ENCODE measurements at regions not wholly inside any gene's neighbourhood (a gene's known extent, or its start where the extent isn't known, plus 50 kb on each side); places are given as distances from the start of the nearest gene placed in this dataset.
A peak's percentile ranks its signal among the peaks of the same experiment; 100 is the strongest.

- Histone ChIP-seq H3K4me3 (ENCODE audit: control insufficient read depth in 1 of 7, extremely low read depth in 1 of 7, insufficient read depth in 4 of 7, low read depth in 2 of 7, low read length in 6 of 7) (no peak overlapping the region), H3K27me3 (replicated peaks in 2 of 5; ENCODE audit: control insufficient read depth in 4 of 5, insufficient read depth in 5 of 5, low read length in 4 of 5) (no peaks in the 10 kb centered on the region), H3K27ac (ENCODE audit: insufficient read depth in 1 of 2, low read depth in 1 of 2, low read length in 2 of 2, poor library complexity in 1 of 2, severe bottlenecking in 2 of 2) (no peak overlapping the region), H3K4me1 (ENCODE audit: control extremely low read depth in 1 of 4, control insufficient read depth in 4 of 4, insufficient read depth in 4 of 4, low read length in 3 of 4) (peaks cover 1 to 16% (median 10%) of the 10 kb centered on the region in 4 experiments), H3K36me3 (ENCODE audit: control insufficient read depth in 4 of 4, insufficient read depth in 4 of 4, low read length in 3 of 4) (no peaks in the 10 kb centered on the region), H3K9me3 (ENCODE audit: control extremely low read depth in 1 of 5, control insufficient read depth in 4 of 5, insufficient read depth in 2 of 5, low read depth in 1 of 5, low read length in 4 of 5) (no peaks in the 10 kb centered on the region)
- no CpG with 5 or more reads among the region's 2 CpGs for WGBS (ENCODE audit: insufficient coverage)
- POLR2A ChIA-PET = no interaction called here
- peak in 1 of 3 donors; percentile 1 for DNase-seq
- CTCF ChIA-PET = no interaction called here
These were observed 215.7 kb downstream of the TMEM182 start for GRCh38 chr2:102977426-102978090.

- Histone ChIP-seq H3K27me3 (replicated peaks in 2 of 5; ENCODE audit: control insufficient read depth in 4 of 5, insufficient read depth in 5 of 5, low read length in 4 of 5) (no peaks in the 10 kb centered on the region), H3K36me3 (ENCODE audit: control insufficient read depth in 4 of 4, insufficient read depth in 4 of 4, low read length in 3 of 4) (no peaks in the 10 kb centered on the region), H3K4me3 (ENCODE audit: control insufficient read depth in 1 of 7, extremely low read depth in 1 of 7, insufficient read depth in 4 of 7, low read depth in 2 of 7, low read length in 6 of 7) (no peak overlapping the region), H3K9me3 (ENCODE audit: control extremely low read depth in 1 of 5, control insufficient read depth in 4 of 5, insufficient read depth in 2 of 5, low read depth in 1 of 5, low read length in 4 of 5) (no peaks in the 10 kb centered on the region), H3K27ac (ENCODE audit: insufficient read depth in 1 of 2, low read depth in 1 of 2, low read length in 2 of 2, poor library complexity in 1 of 2, severe bottlenecking in 2 of 2) (no peak overlapping the region), H3K4me1 (ENCODE audit: control extremely low read depth in 1 of 4, control insufficient read depth in 4 of 4, insufficient read depth in 4 of 4, low read length in 3 of 4) (peaks cover 1 to 16% (median 10%) of the 10 kb centered on the region in 4 experiments)
- ChIA-PET POLR2A (no interaction called here), CTCF (no interaction called here)
- DNase-seq = no peak
- 100% methylated on average over 2 of the region's 3 CpGs for WGBS (ENCODE audit: insufficient coverage)
These were observed 216.3 kb downstream of the TMEM182 start for GRCh38 chr2:102978091-102978490.

GRCh38 chr2:102979429-102979828 lies 217.6 kb downstream of the TMEM182 start:
- Histone ChIP-seq H3K9me3 (ENCODE audit: control extremely low read depth in 1 of 5, control insufficient read depth in 4 of 5, insufficient read depth in 2 of 5, low read depth in 1 of 5, low read length in 4 of 5) (no peaks in the 10 kb centered on the region), H3K4me1 (ENCODE audit: control extremely low read depth in 1 of 4, control insufficient read depth in 4 of 4, insufficient read depth in 4 of 4, low read length in 3 of 4) (peaks cover 1 to 16% (median 10%) of the 10 kb centered on the region in 4 experiments), H3K27ac (ENCODE audit: insufficient read depth in 1 of 2, low read depth in 1 of 2, low read length in 2 of 2, poor library complexity in 1 of 2, severe bottlenecking in 2 of 2) (no peak overlapping the region), H3K27me3 (replicated peaks in 2 of 5; ENCODE audit: control insufficient read depth in 4 of 5, insufficient read depth in 5 of 5, low read length in 4 of 5) (no peaks in the 10 kb centered on the region), H3K36me3 (ENCODE audit: control insufficient read depth in 4 of 4, insufficient read depth in 4 of 4, low read length in 3 of 4) (no peaks in the 10 kb centered on the region), H3K4me3 (ENCODE audit: control insufficient read depth in 1 of 7, extremely low read depth in 1 of 7, insufficient read depth in 4 of 7, low read depth in 2 of 7, low read length in 6 of 7) (no peak overlapping the region)
- WGBS (ENCODE audit: insufficient coverage) = 100% methylated on average over 3 of the region's 4 CpGs
- ChIA-PET CTCF (no interaction called here), POLR2A (interaction anchor here (0.5 kb wide), 1 partner anchor 248 kb away, joined by 3 read pairs; no protein-coding TSS in a partner anchor)
- DNase-seq = no peak

- ChIA-PET POLR2A (no interaction called here), CTCF (no interaction called here)
- DNase-seq = no peak
- no peaks in the 10 kb centered on the region for H3K9me3 ChIP-seq (ENCODE audit: control extremely low read depth in 1 of 5, control insufficient read depth in 4 of 5, insufficient read depth in 2 of 5, low read depth in 1 of 5, low read length in 4 of 5)
- no peak overlapping the region for H3K27ac ChIP-seq (ENCODE audit: insufficient read depth in 1 of 2, low read depth in 1 of 2, low read length in 2 of 2, poor library complexity in 1 of 2, severe bottlenecking in 2 of 2)
- H3K36me3 ChIP-seq (ENCODE audit: control insufficient read depth in 4 of 4, insufficient read depth in 4 of 4, low read length in 3 of 4) = no peaks in the 10 kb centered on the region
- WGBS (ENCODE audit: insufficient coverage) = 96% methylated on average over 3 of the region's 3 CpGs
- no peaks in the 10 kb centered on the region for H3K4me1 ChIP-seq (ENCODE audit: control extremely low read depth in 1 of 4, control insufficient read depth in 4 of 4, insufficient read depth in 4 of 4, low read length in 3 of 4)
- no peak overlapping the region for H3K4me3 ChIP-seq (ENCODE audit: control insufficient read depth in 1 of 7, extremely low read depth in 1 of 7, insufficient read depth in 4 of 7, low read depth in 2 of 7, low read length in 6 of 7)
- H3K27me3 ChIP-seq (replicated peaks in 2 of 5; ENCODE audit: control insufficient read depth in 4 of 5, insufficient read depth in 5 of 5, low read length in 4 of 5) = no peaks in the 10 kb centered on the region
These were observed 222.0 kb downstream of the TMEM182 start for GRCh38 chr2:102983786-102984185.

- CTCF ChIA-PET = no interaction called here
- H3K36me3 ChIP-seq (ENCODE audit: control insufficient read depth in 4 of 4, insufficient read depth in 4 of 4, low read length in 3 of 4) = no peaks in the 10 kb centered on the region
- no peaks in the 10 kb centered on the region for H3K4me1 ChIP-seq (ENCODE audit: control extremely low read depth in 1 of 4, control insufficient read depth in 4 of 4, insufficient read depth in 4 of 4, low read length in 3 of 4)
- no peak overlapping the region for H3K27ac ChIP-seq (ENCODE audit: insufficient read depth in 1 of 2, low read depth in 1 of 2, low read length in 2 of 2, poor library complexity in 1 of 2, severe bottlenecking in 2 of 2)
- no peaks in the 10 kb centered on the region for H3K9me3 ChIP-seq (ENCODE audit: control extremely low read depth in 1 of 5, control insufficient read depth in 4 of 5, insufficient read depth in 2 of 5, low read depth in 1 of 5, low read length in 4 of 5)
- 93% methylated on average over 3 of the region's 5 CpGs for WGBS (ENCODE audit: insufficient coverage)
- H3K27me3 ChIP-seq (replicated peaks in 2 of 5; ENCODE audit: control insufficient read depth in 4 of 5, insufficient read depth in 5 of 5, low read length in 4 of 5) = no peaks in the 10 kb centered on the region
- no peak for DNase-seq
- no peak overlapping the region for H3K4me3 ChIP-seq (ENCODE audit: control insufficient read depth in 1 of 7, extremely low read depth in 1 of 7, insufficient read depth in 4 of 7, low read depth in 2 of 7, low read length in 6 of 7)
- POLR2A ChIA-PET = no interaction called here
These were observed 225.1 kb downstream of the TMEM182 start for GRCh38 chr2:102986826-102987490.

GRCh38 chr2:102992607-102993006 lies 230.8 kb downstream of the TMEM182 start:
- no peak for DNase-seq
- Histone ChIP-seq H3K27me3 (replicated peaks in 2 of 5; ENCODE audit: control insufficient read depth in 4 of 5, insufficient read depth in 5 of 5, low read length in 4 of 5) (peaks cover 0 to 2% (median 0%) of the 10 kb centered on the region in 5 experiments), H3K36me3 (ENCODE audit: control insufficient read depth in 4 of 4, insufficient read depth in 4 of 4, low read length in 3 of 4) (no peaks in the 10 kb centered on the region), H3K27ac (ENCODE audit: insufficient read depth in 1 of 2, low read depth in 1 of 2, low read length in 2 of 2, poor library complexity in 1 of 2, severe bottlenecking in 2 of 2) (no peak overlapping the region), H3K4me1 (ENCODE audit: control extremely low read depth in 1 of 4, control insufficient read depth in 4 of 4, insufficient read depth in 4 of 4, low read length in 3 of 4) (no peaks in the 10 kb centered on the region), H3K9me3 (ENCODE audit: control extremely low read depth in 1 of 5, control insufficient read depth in 4 of 5, insufficient read depth in 2 of 5, low read depth in 1 of 5, low read length in 4 of 5) (peaks cover 0 to 1% (median 0%) of the 10 kb centered on the region in 5 experiments), H3K4me3 (ENCODE audit: control insufficient read depth in 1 of 7, extremely low read depth in 1 of 7, insufficient read depth in 4 of 7, low read depth in 2 of 7, low read length in 6 of 7) (no peak overlapping the region)
- CTCF ChIA-PET = interaction anchor here (1.1 kb wide), 1 partner anchor 12 kb away, joined by 4 read pairs; no protein-coding TSS in a partner anchor
- no CpG with 5 or more reads among the region's 5 CpGs for WGBS (ENCODE audit: insufficient coverage)
- POLR2A ChIA-PET = no interaction called here

- Histone ChIP-seq H3K4me3 (ENCODE audit: control insufficient read depth in 1 of 7, extremely low read depth in 1 of 7, insufficient read depth in 4 of 7, low read depth in 2 of 7, low read length in 6 of 7) (no peak overlapping the region), H3K4me1 (ENCODE audit: control extremely low read depth in 1 of 4, control insufficient read depth in 4 of 4, insufficient read depth in 4 of 4, low read length in 3 of 4) (no peaks in the 10 kb centered on the region), H3K27me3 (replicated peaks in 2 of 5; ENCODE audit: control insufficient read depth in 4 of 5, insufficient read depth in 5 of 5, low read length in 4 of 5) (no peaks in the 10 kb centered on the region), H3K36me3 (ENCODE audit: control insufficient read depth in 4 of 4, insufficient read depth in 4 of 4, low read length in 3 of 4) (no peaks in the 10 kb centered on the region), H3K9me3 (ENCODE audit: control extremely low read depth in 1 of 5, control insufficient read depth in 4 of 5, insufficient read depth in 2 of 5, low read depth in 1 of 5, low read length in 4 of 5) (peaks cover 0 to 4% (median 1%) of the 10 kb centered on the region in 5 experiments), H3K27ac (ENCODE audit: insufficient read depth in 1 of 2, low read depth in 1 of 2, low read length in 2 of 2, poor library complexity in 1 of 2, severe bottlenecking in 2 of 2) (no peak overlapping the region)
- CTCF ChIA-PET = no interaction called here
- POLR2A ChIA-PET = no interaction called here
- DNase-seq = no peak
- WGBS (ENCODE audit: insufficient coverage) = 91% methylated on average over 4 of the region's 5 CpGs
These were observed 238.1 kb downstream of the TMEM182 start for GRCh38 chr2:102999958-103000357.

Measured in common myeloid progenitor, CD34-positive (primary cell).